Tibial artery (tissue), 4 donors: ENCODE measurements at regions not wholly inside any gene's neighbourhood (a gene's known extent, or its start where the extent isn't known, plus 50 kb on each side); places are given as distances from the start of the nearest gene placed in this dataset.

Experiments used
- DNase-seq, 2 donors: peaks; one replicate each; pipeline ENCODE4 v3.0.0-alpha.2; 2019
- H3K27ac ChIP-seq, 2 donors: fragments of 200-600 bp; sonication (generic) in 1 of 2; 1 replicate in 1 of 2; 2 replicates in 1 of 2; pipeline ENCODE4 v1.5.1; 2018 to 2019; ENCODE audit warnings: mild to moderate bottlenecking in 1 of 2
- H3K27me3 ChIP-seq, 2 donors: fragments of 200-600 bp; sonication (generic) in 1 of 2; one replicate each; pipeline versions ENCODE4 v1.5.1 to v1.6.0; 2016 to 2019
- H3K36me3 ChIP-seq, 3 donors: fragments of 200-600 bp; sonication (generic) in 2 of 3; one replicate each; pipeline ENCODE4 v1.5.1; 2016 to 2019; ENCODE audit warnings: mild to moderate bottlenecking in 2 of 3
- H3K4me1 ChIP-seq, 4 donors: fragments of 200-600 bp; sonication (generic) in 2 of 4; 1 replicate in 3 of 4; 2 replicates in 1 of 4; pipeline ENCODE4 v1.5.1; 2016 to 2019
- H3K4me3 ChIP-seq, 2 donors: fragments of 200-600 bp; sonication (generic) in 1 of 2; 1 replicate in 1 of 2; 2 replicates in 1 of 2; pipeline ENCODE4 v1.5.1; 2018 to 2019; ENCODE audit warnings: mild to moderate bottlenecking in 2 of 2
- H3K9me3 ChIP-seq, 3 donors: fragments of 200-600 bp; sonication (generic) in 1 of 3; one replicate each; pipeline ENCODE4 v1.5.1; 2016 to 2019
- CTCF ChIP-seq, 2 experiments: fragments of 200-600 bp in 1 of 2; fragments of 450-650 bp in 1 of 2; IDR thresholded peaks; one replicate each; pipeline ENCODE4 v1.5.1; 2017 to 2019; ENCODE audit warnings: antibody characterized with exemption in 2 of 2, mild to moderate bottlenecking in 1 of 2, moderate library complexity in 1 of 2
- intact Hi-C: fragments of 100-400 bp; cut with DNase I; formaldehyde crosslinking; loops from one replicate; pipeline ENCODE4 v1.15.0; 2023; ENCODE audit warnings: low total_unique reads

GRCh38 chr3:10746684-10747083, 69.3 kb upstream of the SLC6A11 start:
- Histone ChIP-seq H3K36me3 (no peaks in the 10 kb centered on the region), H3K4me3 (no peak overlapping the region), H3K9me3 (no peaks in the 10 kb centered on the region), H3K27me3 (peaks cover 0 to 31% of the 10 kb centered on the region in 2 donors), H3K4me1 (no peaks in the 10 kb centered on the region), H3K27ac (no peak overlapping the region)
- TF ChIP-seq CTCF (IDR thresholded peaks at IDR 0.05) = no peak
- intact Hi-C loops = no loop called here
- DNase-seq = no peak

- Histone ChIP-seq H3K27ac (no peak overlapping the region), H3K4me3 (no peak overlapping the region), H3K4me1 (no peaks in the 10 kb centered on the region), H3K9me3 (no peaks in the 10 kb centered on the region), H3K36me3 (no peaks in the 10 kb centered on the region), H3K27me3 (peaks cover 0 to 31% of the 10 kb centered on the region in 2 donors)
- no peak for DNase-seq
- intact Hi-C loops = no loop called here
- TF ChIP-seq CTCF (IDR thresholded peaks at IDR 0.05) = no peak
Observed at GRCh38 chr3:10747341-10747740, 68.7 kb upstream of the SLC6A11 start.

GRCh38 chr3:10748040-10748439, 68.0 kb upstream of the SLC6A11 start:
- no peak overlapping the region for H3K4me3 ChIP-seq

GRCh38 chr3:10753964-10754363, 62.1 kb upstream of the SLC6A11 start:
- Histone ChIP-seq H3K9me3 (no peaks in the 10 kb centered on the region), H3K27ac (no peak overlapping the region), H3K36me3 (no peaks in the 10 kb centered on the region), H3K27me3 (peaks cover 0 to 32% of the 10 kb centered on the region in 2 donors), H3K4me3 (no peak overlapping the region), H3K4me1 (no peaks in the 10 kb centered on the region)
- TF ChIP-seq CTCF (IDR thresholded peaks at IDR 0.05) = no peak
- intact Hi-C loops = loop anchor here (10.0 kb wide), 1 partner anchor 301 kb away; no protein-coding TSS in a partner anchor
- DNase-seq = no peak

More at GRCh38 chr3:10748040-10748439, 68.0 kb upstream of the SLC6A11 start:
- intact Hi-C loops = no loop called here
- H3K27me3 ChIP-seq = peaks cover 0 to 28% of the 10 kb centered on the region in 2 donors
- H3K9me3 ChIP-seq = no peaks in the 10 kb centered on the region
- no peaks in the 10 kb centered on the region for H3K36me3 ChIP-seq
- DNase-seq = no peak
- no peak for TF ChIP-seq CTCF (IDR thresholded peaks at IDR 0.05)
- no peaks in the 10 kb centered on the region for H3K4me1 ChIP-seq
- no peak overlapping the region for H3K27ac ChIP-seq

GRCh38 chr3:10756546-10756945, 59.5 kb upstream of the SLC6A11 start:
- no peak overlapping the region for H3K27ac ChIP-seq
- no peak for DNase-seq
- no peaks in the 10 kb centered on the region for H3K36me3 ChIP-seq
- no peak for TF ChIP-seq CTCF (IDR thresholded peaks at IDR 0.05)
- H3K4me1 ChIP-seq = no peaks in the 10 kb centered on the region
- no peak overlapping the region for H3K4me3 ChIP-seq
- intact Hi-C loops = loop anchor here (10.0 kb wide), 1 partner anchor 298 kb away; no protein-coding TSS in a partner anchor
- H3K9me3 ChIP-seq = no peaks in the 10 kb centered on the region
- H3K27me3 ChIP-seq = peaks cover 0 to 41% of the 10 kb centered on the region in 2 donors
